ENCODE measurements at regions not wholly inside any gene's neighbourhood (a gene's known extent, or its start where the extent isn't known, plus 50 kb on each side); places are given as distances from the start of the nearest gene placed in this dataset.

DNA sequence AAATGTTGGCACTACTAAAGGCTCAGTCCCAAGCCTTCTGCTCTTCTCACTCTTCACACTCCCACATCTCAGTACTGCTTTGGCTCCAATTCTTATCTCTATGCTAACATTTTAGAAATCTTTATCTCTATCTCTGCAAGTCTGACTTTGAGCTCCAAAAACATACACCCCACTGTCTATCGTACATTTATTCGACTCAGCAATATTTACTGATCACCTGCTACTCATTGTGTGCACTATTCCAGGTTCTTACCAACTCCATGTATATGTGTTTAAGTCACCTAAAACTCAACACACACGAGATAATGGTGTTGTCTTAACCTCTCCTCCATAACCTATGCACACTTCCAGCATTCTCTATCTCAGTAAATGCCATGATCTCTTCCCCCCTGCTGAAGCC, 268.2 kb upstream of the CRIM1 start:
- H3K4me3 ChIP-seq (ENCODE audit: low read depth in 1 of 3, low read length in 3 of 3) = no peak overlapping the region
- 37% methylated on average over 3 of the region's 3 CpGs for WGBS
- DNase-seq (ENCODE audit: low spot score) = no peak
- H3K27ac ChIP-seq (ENCODE audit: low read depth in 1 of 2, low read length in 2 of 2) = no peak overlapping the region
- H3K9me3 ChIP-seq (ENCODE audit: control insufficient read depth in 4 of 4, low read length in 3 of 4) = peaks cover 0 to under 1% (median 0%) of the 10 kb centered on the region in 4 donors
- H3K9ac ChIP-seq (ENCODE audit: low read depth in 1 of 2, low read length in 2 of 2) = no peak overlapping the region
- H3K36me3 ChIP-seq (ENCODE audit: control insufficient read depth in 4 of 4, insufficient read depth in 3 of 4, low read depth in 1 of 4, low read length in 3 of 4) = no peaks in the 10 kb centered on the region
- no peaks in the 10 kb centered on the region for H3K27me3 ChIP-seq (ENCODE audit: control insufficient read depth in 4 of 4, insufficient read depth in 4 of 4, low read length in 3 of 4)
- H3K4me1 ChIP-seq (ENCODE audit: control insufficient read depth in 4 of 4, insufficient read depth in 4 of 4, low read length in 3 of 4) = no peaks in the 10 kb centered on the region
- no peak for TF ChIP-seq HNF4G (IDR thresholded peaks at IDR 0.05)
- TF ChIP-seq MAX (IDR thresholded peaks at IDR 0.05) = no peak
- no peak for TF ChIP-seq GABPA (IDR thresholded peaks at IDR 0.05 in 1 of 2, conservative IDR thresholded peaks at IDR 0.05 in 1 of 2)
- TF ChIP-seq, protein P1, sequence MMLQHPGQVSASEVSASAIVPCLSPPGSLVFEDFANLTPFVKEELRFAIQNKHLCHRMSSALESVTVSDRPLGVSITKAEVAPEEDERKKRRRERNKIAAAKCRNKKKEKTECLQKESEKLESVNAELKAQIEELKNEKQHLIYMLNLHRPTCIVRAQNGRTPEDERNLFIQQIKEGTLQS (IDR thresholded peaks at IDR 0.05) = no peak
- TF ChIP-seq SP1 (IDR thresholded peaks at IDR 0.05) = no peak
- no peak for TF ChIP-seq CTCF (IDR thresholded peaks at IDR 0.05; ENCODE audit: low read depth, low read length, missing input control)
- no peak for TF ChIP-seq HNF4A (conservative IDR thresholded peaks at IDR 0.05)
- no peak for TF ChIP-seq TAF1 (conservative IDR thresholded peaks at IDR 0.05)
- TF ChIP-seq RAD21 (IDR thresholded peaks at IDR 0.05) = no peak

- peaks cover 0 to 9% (median 0%) of the 10 kb centered on the region in 4 donors for H3K27me3 ChIP-seq (ENCODE audit: control insufficient read depth in 4 of 4, insufficient read depth in 4 of 4, low read length in 3 of 4)
- no peak overlapping the region for H3K9ac ChIP-seq (ENCODE audit: low read depth in 1 of 2, low read length in 2 of 2)
- no peak for TF ChIP-seq TAF1 (conservative IDR thresholded peaks at IDR 0.05)
- no peak overlapping the region for H3K27ac ChIP-seq (ENCODE audit: low read depth in 1 of 2, low read length in 2 of 2)
- H3K4me3 ChIP-seq (ENCODE audit: low read depth in 1 of 3, low read length in 3 of 3) = no peak overlapping the region
- no peaks in the 10 kb centered on the region for H3K4me1 ChIP-seq (ENCODE audit: control insufficient read depth in 4 of 4, insufficient read depth in 4 of 4, low read length in 3 of 4)
- no peak for DNase-seq (ENCODE audit: low spot score)
- WGBS = 80% methylated on average over 1 of the region's 1 CpG
- H3K9me3 ChIP-seq (ENCODE audit: control insufficient read depth in 4 of 4, low read length in 3 of 4) = no peaks in the 10 kb centered on the region
- no peaks in the 10 kb centered on the region for H3K36me3 ChIP-seq (ENCODE audit: control insufficient read depth in 4 of 4, insufficient read depth in 3 of 4, low read depth in 1 of 4, low read length in 3 of 4)
These were observed 275.8 kb upstream of the CRIM1 start for GRCh38 chr2:36079793-36080192.

GRCh38 chr2:36074008-36074407, 281.6 kb upstream of the CRIM1 start:
- H3K4me3 ChIP-seq (ENCODE audit: low read depth in 1 of 3, low read length in 3 of 3) = no peak overlapping the region
- 0% methylated on average over 1 of the region's 1 CpG for WGBS
- H3K9me3 ChIP-seq (ENCODE audit: control insufficient read depth in 4 of 4, low read length in 3 of 4) = no peaks in the 10 kb centered on the region
- H3K9ac ChIP-seq (ENCODE audit: low read depth in 1 of 2, low read length in 2 of 2) = no peak overlapping the region
- no peaks in the 10 kb centered on the region for H3K4me1 ChIP-seq (ENCODE audit: control insufficient read depth in 4 of 4, insufficient read depth in 4 of 4, low read length in 3 of 4)
- DNase-seq (ENCODE audit: low spot score) = no peak
- H3K27me3 ChIP-seq (ENCODE audit: control insufficient read depth in 4 of 4, insufficient read depth in 4 of 4, low read length in 3 of 4) = no peaks in the 10 kb centered on the region
- no peaks in the 10 kb centered on the region for H3K36me3 ChIP-seq (ENCODE audit: control insufficient read depth in 4 of 4, insufficient read depth in 3 of 4, low read depth in 1 of 4, low read length in 3 of 4)
- H3K27ac ChIP-seq (ENCODE audit: low read depth in 1 of 2, low read length in 2 of 2) = no peak overlapping the region
- TF ChIP-seq FOXA2 (IDR thresholded peaks at IDR 0.05) (no peak), HNF4A (conservative IDR thresholded peaks at IDR 0.05) (no peak), RAD21 (IDR thresholded peaks at IDR 0.05) (no peak), EGR1 (IDR thresholded peaks at IDR 0.05; ENCODE audit: low read depth in 2 of 2) (no peak), MAX (IDR thresholded peaks at IDR 0.05) (no peak), ZBTB33 (IDR thresholded peaks at IDR 0.05) (no peak), JUND (IDR thresholded peaks at IDR 0.05) (no peak), TAF1 (conservative IDR thresholded peaks at IDR 0.05) (no peak), YY1 (IDR thresholded peaks at IDR 0.05) (no peak)
- TF ChIP-seq, protein P2, sequence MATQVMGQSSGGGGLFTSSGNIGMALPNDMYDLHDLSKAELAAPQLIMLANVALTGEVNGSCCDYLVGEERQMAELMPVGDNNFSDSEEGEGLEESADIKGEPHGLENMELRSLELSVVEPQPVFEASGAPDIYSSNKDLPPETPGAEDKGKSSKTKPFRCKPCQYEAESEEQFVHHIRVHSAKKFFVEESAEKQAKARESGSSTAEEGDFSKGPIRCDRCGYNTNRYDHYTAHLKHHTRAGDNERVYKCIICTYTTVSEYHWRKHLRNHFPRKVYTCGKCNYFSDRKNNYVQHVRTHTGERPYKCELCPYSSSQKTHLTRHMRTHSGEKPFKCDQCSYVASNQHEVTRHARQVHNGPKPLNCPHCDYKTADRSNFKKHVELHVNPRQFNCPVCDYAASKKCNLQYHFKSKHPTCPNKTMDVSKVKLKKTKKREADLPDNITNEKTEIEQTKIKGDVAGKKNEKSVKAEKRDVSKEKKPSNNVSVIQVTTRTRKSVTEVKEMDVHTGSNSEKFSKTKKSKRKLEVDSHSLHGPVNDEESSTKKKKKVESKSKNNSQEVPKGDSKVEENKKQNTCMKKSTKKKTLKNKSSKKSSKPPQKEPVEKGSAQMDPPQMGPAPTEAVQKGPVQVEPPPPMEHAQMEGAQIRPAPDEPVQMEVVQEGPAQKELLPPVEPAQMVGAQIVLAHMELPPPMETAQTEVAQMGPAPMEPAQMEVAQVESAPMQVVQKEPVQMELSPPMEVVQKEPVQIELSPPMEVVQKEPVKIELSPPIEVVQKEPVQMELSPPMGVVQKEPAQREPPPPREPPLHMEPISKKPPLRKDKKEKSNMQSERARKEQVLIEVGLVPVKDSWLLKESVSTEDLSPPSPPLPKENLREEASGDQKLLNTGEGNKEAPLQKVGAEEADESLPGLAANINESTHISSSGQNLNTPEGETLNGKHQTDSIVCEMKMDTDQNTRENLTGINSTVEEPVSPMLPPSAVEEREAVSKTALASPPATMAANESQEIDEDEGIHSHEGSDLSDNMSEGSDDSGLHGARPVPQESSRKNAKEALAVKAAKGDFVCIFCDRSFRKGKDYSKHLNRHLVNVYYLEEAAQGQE (IDR thresholded peaks at IDR 0.05) = no peak
- TF ChIP-seq, protein P1 (IDR thresholded peaks at IDR 0.05) = no peak
